ENCODE measurements at regions not wholly inside any gene's neighbourhood (a gene's known extent, or its start where the extent isn't known, plus 50 kb on each side); places are given as distances from the start of the nearest gene placed in this dataset.

- no peaks in the 10 kb centered on the region for H3K36me3 Mint-ChIP-seq
- H3K27me3 Mint-ChIP-seq = peaks cover 8 to 10% of the 10 kb centered on the region in 2 donors
- ATAC-seq (replicated peaks) (no peak), DNase-seq (no peak)
- H3K4me3 Mint-ChIP-seq = no peak overlapping the region
- H3K27ac Mint-ChIP-seq = no peak overlapping the region
- H3K4me1 Mint-ChIP-seq = no peaks in the 10 kb centered on the region
- peaks cover 12 to 16% of the 10 kb centered on the region in 2 donors for H3K9me3 Mint-ChIP-seq
These were observed 354.3 kb downstream of the MN1 start for GRCh38 chr22:27447289-27447688.

- H3K27ac Mint-ChIP-seq = no peak overlapping the region
- no peak for ATAC-seq (replicated peaks)
- H3K36me3 Mint-ChIP-seq = no peaks in the 10 kb centered on the region
- H3K4me1 Mint-ChIP-seq = no peaks in the 10 kb centered on the region
- peaks cover 7 to 11% of the 10 kb centered on the region in 2 donors for H3K27me3 Mint-ChIP-seq
- no peak for DNase-seq
- peaks cover 12 to 16% of the 10 kb centered on the region in 2 donors for H3K9me3 Mint-ChIP-seq
- H3K4me3 Mint-ChIP-seq = no peak overlapping the region
These were observed 351.1 kb downstream of the MN1 start for GRCh38 chr22:27450448-27450847.

GRCh38 chr22:27452245-27452644 is 349.3 kb downstream of the MN1 start:
- H3K4me1 Mint-ChIP-seq = no peaks in the 10 kb centered on the region
- no peak overlapping the region for H3K27ac Mint-ChIP-seq
- ATAC-seq (replicated peaks) (no peak), DNase-seq (no peak)
- H3K27me3 Mint-ChIP-seq = peaks cover 7 to 12% of the 10 kb centered on the region in 2 donors
- H3K4me3 Mint-ChIP-seq = no peak overlapping the region
- H3K36me3 Mint-ChIP-seq = no peaks in the 10 kb centered on the region
- peaks cover 12 to 16% of the 10 kb centered on the region in 2 donors for H3K9me3 Mint-ChIP-seq

- no peak for DNase-seq
- Mint-ChIP-seq H3K4me1 (no peaks in the 10 kb centered on the region), H3K27me3 (peaks cover 7 to 12% of the 10 kb centered on the region in 2 donors), H3K9me3 (peaks cover 12 to 16% of the 10 kb centered on the region in 2 donors), H3K4me3 (no peak overlapping the region), H3K27ac (no peak overlapping the region), H3K36me3 (no peaks in the 10 kb centered on the region)
- ATAC-seq (replicated peaks) = no peak
These were observed 348.6 kb downstream of the MN1 start for GRCh38 chr22:27452922-27453321.

GRCh38 chr22:27453725-27454124 is 347.8 kb downstream of the MN1 start:
- no peak for DNase-seq
- H3K36me3 Mint-ChIP-seq = no peaks in the 10 kb centered on the region
- H3K4me3 Mint-ChIP-seq = no peak overlapping the region
- H3K27me3 Mint-ChIP-seq = peaks cover 7 to 17% of the 10 kb centered on the region in 2 donors
- H3K27ac Mint-ChIP-seq = no peak overlapping the region
- H3K4me1 Mint-ChIP-seq = no peaks in the 10 kb centered on the region
- H3K9me3 Mint-ChIP-seq = peaks cover 12 to 16% of the 10 kb centered on the region in 2 donors
- no peak for ATAC-seq (replicated peaks)

- no peak for DNase-seq
- ATAC-seq (replicated peaks) = no peak
- Mint-ChIP-seq H3K4me3 (no peak overlapping the region), H3K27me3 (peaks cover 12 to 17% of the 10 kb centered on the region in 2 donors), H3K4me1 (no peaks in the 10 kb centered on the region), H3K36me3 (no peaks in the 10 kb centered on the region), H3K27ac (no peak overlapping the region), H3K9me3 (peaks cover 12 to 16% of the 10 kb centered on the region in 2 donors)
These were observed 346.6 kb downstream of the MN1 start for GRCh38 chr22:27454807-27455450.

- H3K36me3 Mint-ChIP-seq = no peaks in the 10 kb centered on the region
- H3K27me3 Mint-ChIP-seq = peaks cover 12 to 17% of the 10 kb centered on the region in 2 donors
- H3K4me1 Mint-ChIP-seq = no peaks in the 10 kb centered on the region
- DNase-seq (no peak), ATAC-seq (replicated peaks) (no peak)
- H3K27ac Mint-ChIP-seq = no peak overlapping the region
- peaks cover 8 to 12% of the 10 kb centered on the region in 2 donors for H3K9me3 Mint-ChIP-seq
- no peak overlapping the region for H3K4me3 Mint-ChIP-seq
These were observed 346.0 kb downstream of the MN1 start for GRCh38 chr22:27455526-27455925.

GRCh38 chr22:27456696-27457503 is 344.7 kb downstream of the MN1 start:
- H3K36me3 Mint-ChIP-seq = no peaks in the 10 kb centered on the region
- H3K4me1 Mint-ChIP-seq = no peaks in the 10 kb centered on the region
- ATAC-seq (replicated peaks) (no peak), DNase-seq (no peak)
- H3K27ac Mint-ChIP-seq = no peak overlapping the region
- no peak overlapping the region for H3K4me3 Mint-ChIP-seq
- peaks cover 12 to 19% of the 10 kb centered on the region in 2 donors for H3K27me3 Mint-ChIP-seq
- H3K9me3 Mint-ChIP-seq = peaks cover 3 to 4% of the 10 kb centered on the region in 2 donors

- no peak overlapping the region for H3K4me3 Mint-ChIP-seq
- H3K4me1 Mint-ChIP-seq = no peaks in the 10 kb centered on the region
- no peak overlapping the region for H3K27ac Mint-ChIP-seq
- no peak for DNase-seq
- no peaks in the 10 kb centered on the region for H3K9me3 Mint-ChIP-seq
- no peak for ATAC-seq (replicated peaks)
- H3K36me3 Mint-ChIP-seq = no peaks in the 10 kb centered on the region
- peaks cover 6 to 14% of the 10 kb centered on the region in 2 donors for H3K27me3 Mint-ChIP-seq
These were observed 341.6 kb downstream of the MN1 start for GRCh38 chr22:27459999-27460398.

GRCh38 chr22:27460591-27461347 is 340.8 kb downstream of the MN1 start:
- Mint-ChIP-seq H3K36me3 (no peaks in the 10 kb centered on the region), H3K27ac (no peak overlapping the region), H3K4me3 (no peak overlapping the region), H3K4me1 (no peaks in the 10 kb centered on the region), H3K9me3 (no peaks in the 10 kb centered on the region), H3K27me3 (peaks cover 5 to 14% of the 10 kb centered on the region in 2 donors)
- no peak for DNase-seq
- no peak for ATAC-seq (replicated peaks)

GRCh38 chr22:27461470-27461869 is 340.1 kb downstream of the MN1 start:
- DNase-seq = no peak
- Mint-ChIP-seq H3K27me3 (peaks cover 5 to 10% of the 10 kb centered on the region in 2 donors), H3K4me3 (no peak overlapping the region), H3K9me3 (no peaks in the 10 kb centered on the region), H3K4me1 (no peaks in the 10 kb centered on the region), H3K27ac (no peak overlapping the region), H3K36me3 (no peaks in the 10 kb centered on the region)
- no peak for ATAC-seq (replicated peaks)

- Mint-ChIP-seq H3K4me3 (no peak overlapping the region), H3K27ac (no peak overlapping the region), H3K4me1 (no peaks in the 10 kb centered on the region), H3K36me3 (no peaks in the 10 kb centered on the region), H3K27me3 (peaks cover 5 to 10% of the 10 kb centered on the region in 2 donors), H3K9me3 (no peaks in the 10 kb centered on the region)
- no peak for ATAC-seq (replicated peaks)
- DNase-seq = no peak
These were observed 339.4 kb downstream of the MN1 start for GRCh38 chr22:27462190-27462589.

GRCh38 chr22:27463121-27463660 is 338.4 kb downstream of the MN1 start:
- DNase-seq (no peak), ATAC-seq (replicated peaks) (no peak)
- Mint-ChIP-seq H3K36me3 (no peaks in the 10 kb centered on the region), H3K27ac (no peak overlapping the region), H3K4me1 (no peaks in the 10 kb centered on the region), H3K9me3 (no peaks in the 10 kb centered on the region), H3K4me3 (no peak overlapping the region), H3K27me3 (peaks cover 5 to 8% of the 10 kb centered on the region in 2 donors)

GRCh38 chr22:27466229-27466628 is 335.3 kb downstream of the MN1 start:
- no peaks in the 10 kb centered on the region for H3K9me3 Mint-ChIP-seq
- H3K27me3 Mint-ChIP-seq = peaks cover 0 to 5% of the 10 kb centered on the region in 2 donors
- no peak overlapping the region for H3K27ac Mint-ChIP-seq
- H3K4me1 Mint-ChIP-seq = no peaks in the 10 kb centered on the region
- no peak for ATAC-seq (replicated peaks)
- no peaks in the 10 kb centered on the region for H3K36me3 Mint-ChIP-seq
- H3K4me3 Mint-ChIP-seq = no peak overlapping the region
- no peak for DNase-seq

All from stimulated activated naive B cell treated with anti-CD40 and anti-IgM and Interleukin-4, amounts not matched to agents 10 μg/mL and 1 μg/mL and 100 μg/mL, for 72 hours (primary cell).